ENCODE measurements at regions not wholly inside any gene's neighbourhood (a gene's known extent, or its start where the extent isn't known, plus 50 kb on each side); places are given as distances from the start of the nearest gene placed in this dataset.

- Histone ChIP-seq H3K4me3 (ENCODE audit: low read depth, low read length) (no peak overlapping the region), H3K27ac (ENCODE audit: low read depth, low read length) (no peak overlapping the region), H3K4me1 (ENCODE audit: control insufficient read depth, insufficient read depth, low read length) (no peaks in the 10 kb centered on the region; the same call in 1 of the 2 replicates), H3K36me3 (ENCODE audit: control insufficient read depth, insufficient read depth, low read length) (no peaks in the 10 kb centered on the region), H3K27me3 (ENCODE audit: control insufficient read depth, insufficient read depth, low read length) (no peaks in the 10 kb centered on the region), H3K9ac (ENCODE audit: low read length) (no peak overlapping the region), H3K9me3 (ENCODE audit: control insufficient read depth, insufficient read depth, low read depth, low read length) (no peaks in the 10 kb centered on the region)
Measured at GRCh38 chr5:6085341-6085860, 292.9 kb downstream of the MED10 start.

GRCh38 chr5:6084836-6085235 is 293.5 kb downstream of the MED10 start:
- Histone ChIP-seq H3K9ac (ENCODE audit: low read length) (no peak overlapping the region), H3K27me3 (ENCODE audit: control insufficient read depth, insufficient read depth, low read length) (no peaks in the 10 kb centered on the region), H3K4me1 (ENCODE audit: control insufficient read depth, insufficient read depth, low read length) (no peaks in the 10 kb centered on the region; the same call in 1 of the 2 replicates), H3K27ac (ENCODE audit: low read depth, low read length) (no peak overlapping the region), H3K36me3 (ENCODE audit: control insufficient read depth, insufficient read depth, low read length) (no peaks in the 10 kb centered on the region), H3K9me3 (ENCODE audit: control insufficient read depth, insufficient read depth, low read depth, low read length) (no peaks in the 10 kb centered on the region), H3K4me3 (ENCODE audit: low read depth, low read length) (no peak overlapping the region)

GRCh38 chr5:6084376-6084775 is 294.0 kb downstream of the MED10 start:
- H3K27ac ChIP-seq (ENCODE audit: low read depth, low read length), result no peak overlapping the region
- H3K27me3 ChIP-seq (ENCODE audit: control insufficient read depth, insufficient read depth, low read length), result no peaks in the 10 kb centered on the region
- no peaks in the 10 kb centered on the region for H3K9me3 ChIP-seq (ENCODE audit: control insufficient read depth, insufficient read depth, low read depth, low read length)
- H3K4me1 ChIP-seq (ENCODE audit: control insufficient read depth, insufficient read depth, low read length), result no peaks in the 10 kb centered on the region; the same call in 1 of the 2 replicates
- H3K36me3 ChIP-seq (ENCODE audit: control insufficient read depth, insufficient read depth, low read length), result no peaks in the 10 kb centered on the region
- H3K4me3 ChIP-seq (ENCODE audit: low read depth, low read length), result no peak overlapping the region
- H3K9ac ChIP-seq (ENCODE audit: low read length), result no peak overlapping the region

GRCh38 chr5:6083311-6083978 is 294.9 kb downstream of the MED10 start:
- no peaks in the 10 kb centered on the region for H3K9me3 ChIP-seq (ENCODE audit: control insufficient read depth, insufficient read depth, low read depth, low read length)
- H3K27ac ChIP-seq (ENCODE audit: low read depth, low read length), result no peak overlapping the region
- no peaks in the 10 kb centered on the region for H3K27me3 ChIP-seq (ENCODE audit: control insufficient read depth, insufficient read depth, low read length)
- no peaks in the 10 kb centered on the region; the same call in 1 of the 2 replicates for H3K4me1 ChIP-seq (ENCODE audit: control insufficient read depth, insufficient read depth, low read length)
- no peaks in the 10 kb centered on the region for H3K36me3 ChIP-seq (ENCODE audit: control insufficient read depth, insufficient read depth, low read length)
- H3K4me3 ChIP-seq (ENCODE audit: low read depth, low read length), result no peak overlapping the region
- no peak overlapping the region for H3K9ac ChIP-seq (ENCODE audit: low read length)

- Histone ChIP-seq H3K9ac (ENCODE audit: low read length) (no peak overlapping the region), H3K27me3 (ENCODE audit: control insufficient read depth, insufficient read depth, low read length) (no peaks in the 10 kb centered on the region), H3K4me1 (ENCODE audit: control insufficient read depth, insufficient read depth, low read length) (no peaks in the 10 kb centered on the region; the same call in 1 of the 2 replicates)
Measured at GRCh38 chr5:6082685-6083084, 295.7 kb downstream of the MED10 start.

GRCh38 chr5:6081727-6082210 is 296.6 kb downstream of the MED10 start:
- no peak overlapping the region for H3K27ac ChIP-seq (ENCODE audit: low read depth, low read length)
- no peaks in the 10 kb centered on the region for H3K27me3 ChIP-seq (ENCODE audit: control insufficient read depth, insufficient read depth, low read length)
- no peak overlapping the region for H3K4me3 ChIP-seq (ENCODE audit: low read depth, low read length)
- no peaks in the 10 kb centered on the region for H3K9me3 ChIP-seq (ENCODE audit: control insufficient read depth, insufficient read depth, low read depth, low read length)
- no peaks in the 10 kb centered on the region; the same call in 1 of the 2 replicates for H3K4me1 ChIP-seq (ENCODE audit: control insufficient read depth, insufficient read depth, low read length)
- H3K36me3 ChIP-seq (ENCODE audit: control insufficient read depth, insufficient read depth, low read length), result no peaks in the 10 kb centered on the region
- no peak overlapping the region for H3K9ac ChIP-seq (ENCODE audit: low read length)

More at GRCh38 chr5:6082685-6083084, 295.7 kb downstream of the MED10 start:
- no peaks in the 10 kb centered on the region for H3K9me3 ChIP-seq (ENCODE audit: control insufficient read depth, insufficient read depth, low read depth, low read length)
- no peaks in the 10 kb centered on the region for H3K36me3 ChIP-seq (ENCODE audit: control insufficient read depth, insufficient read depth, low read length)
- H3K27ac ChIP-seq (ENCODE audit: low read depth, low read length), result no peak overlapping the region
- H3K4me3 ChIP-seq (ENCODE audit: low read depth, low read length), result no peak overlapping the region

GRCh38 chr5:6080930-6081726 is 297.2 kb downstream of the MED10 start:
- Histone ChIP-seq H3K9me3 (ENCODE audit: control insufficient read depth, insufficient read depth, low read depth, low read length) (no peaks in the 10 kb centered on the region), H3K4me3 (ENCODE audit: low read depth, low read length) (no peak overlapping the region), H3K27me3 (ENCODE audit: control insufficient read depth, insufficient read depth, low read length) (no peaks in the 10 kb centered on the region), H3K36me3 (ENCODE audit: control insufficient read depth, insufficient read depth, low read length) (no peaks in the 10 kb centered on the region), H3K9ac (ENCODE audit: low read length) (no peak overlapping the region), H3K27ac (ENCODE audit: low read depth, low read length) (no peak overlapping the region), H3K4me1 (ENCODE audit: control insufficient read depth, insufficient read depth, low read length) (no peaks in the 10 kb centered on the region; the same call in 1 of the 2 replicates)

GRCh38 chr5:6080436-6080835 is 297.9 kb downstream of the MED10 start:
- H3K36me3 ChIP-seq (ENCODE audit: control insufficient read depth, insufficient read depth, low read length), result no peaks in the 10 kb centered on the region
- H3K4me3 ChIP-seq (ENCODE audit: low read depth, low read length), result no peak overlapping the region

GRCh38 chr5:6078881-6079280 is 299.5 kb downstream of the MED10 start:
- no peaks in the 10 kb centered on the region for H3K9me3 ChIP-seq (ENCODE audit: control insufficient read depth, insufficient read depth, low read depth, low read length)
- H3K4me3 ChIP-seq (ENCODE audit: low read depth, low read length), result no peak overlapping the region
- H3K9ac ChIP-seq (ENCODE audit: low read length), result no peak overlapping the region
- no peak overlapping the region for H3K27ac ChIP-seq (ENCODE audit: low read depth, low read length)
- H3K27me3 ChIP-seq (ENCODE audit: control insufficient read depth, insufficient read depth, low read length), result no peaks in the 10 kb centered on the region
- H3K36me3 ChIP-seq (ENCODE audit: control insufficient read depth, insufficient read depth, low read length), result no peaks in the 10 kb centered on the region
- H3K4me1 ChIP-seq (ENCODE audit: control insufficient read depth, insufficient read depth, low read length), result no peaks in the 10 kb centered on the region; the same call in 1 of the 2 replicates

More at GRCh38 chr5:6080436-6080835, 297.9 kb downstream of the MED10 start:
- no peaks in the 10 kb centered on the region for H3K27me3 ChIP-seq (ENCODE audit: control insufficient read depth, insufficient read depth, low read length)
- no peak overlapping the region for H3K9ac ChIP-seq (ENCODE audit: low read length)
- H3K4me1 ChIP-seq (ENCODE audit: control insufficient read depth, insufficient read depth, low read length), result no peaks in the 10 kb centered on the region; the same call in 1 of the 2 replicates
- H3K9me3 ChIP-seq (ENCODE audit: control insufficient read depth, insufficient read depth, low read depth, low read length), result no peaks in the 10 kb centered on the region
- H3K27ac ChIP-seq (ENCODE audit: low read depth, low read length), result no peak overlapping the region

GRCh38 chr5:6076341-6077239 is 301.8 kb downstream of the MED10 start:
- Histone ChIP-seq H3K4me1 (ENCODE audit: control insufficient read depth, insufficient read depth, low read length) (no peaks in the 10 kb centered on the region), H3K9me3 (ENCODE audit: control insufficient read depth, insufficient read depth, low read depth, low read length) (no peaks in the 10 kb centered on the region), H3K9ac (ENCODE audit: low read length) (no peak overlapping the region), H3K36me3 (ENCODE audit: control insufficient read depth, insufficient read depth, low read length) (no peaks in the 10 kb centered on the region), H3K27ac (ENCODE audit: low read depth, low read length) (no peak overlapping the region), H3K4me3 (ENCODE audit: low read depth, low read length) (no peak overlapping the region), H3K27me3 (ENCODE audit: control insufficient read depth, insufficient read depth, low read length) (no peaks in the 10 kb centered on the region)
